GM18861 (cell line): ENCODE measurements at regions not wholly inside any gene's neighbourhood (a gene's known extent, or its start where the extent isn't known, plus 50 kb on each side); places are given as distances from the start of the nearest gene placed in this dataset.
"Not testable (repeated sequence)": the region's sequence is repeated elsewhere in the genome, so short reads cannot be mapped to it uniquely, and the experiment has no call there.

Experiments
- ATAC-seq: cut with Tn5 transposase; IDR thresholded peaks from one replicate; pipeline ENCODE4 v1.9.1; 2021; ENCODE audit not compliant: unreplicated experiment

DNA sequence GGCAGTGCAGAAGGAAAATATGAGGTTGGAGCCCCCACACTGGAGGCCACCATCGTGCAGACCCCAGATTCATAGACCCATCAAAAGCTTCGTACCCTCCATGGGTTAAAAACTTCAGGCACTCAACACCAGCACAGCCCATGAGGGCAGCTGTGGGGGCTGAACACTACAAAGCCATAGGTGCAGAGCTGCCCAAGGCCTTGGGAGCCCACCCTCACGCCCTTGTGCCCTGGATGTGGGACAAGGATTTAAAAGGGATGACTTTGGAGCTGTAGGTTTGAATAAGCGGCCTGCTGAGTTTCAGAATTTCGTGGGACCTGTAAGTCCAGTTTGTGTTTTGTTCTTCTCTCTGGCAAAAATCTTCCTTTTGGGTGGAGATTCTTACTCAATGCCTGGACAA, 747.6 kb downstream of the SPATA31A6 start:
- ATAC-seq: not testable (repeated sequence)

GRCh38 chr9:42937583-42938235, 754.2 kb downstream of the SPATA31A6 start:
- not testable (repeated sequence) for ATAC-seq

DNA sequence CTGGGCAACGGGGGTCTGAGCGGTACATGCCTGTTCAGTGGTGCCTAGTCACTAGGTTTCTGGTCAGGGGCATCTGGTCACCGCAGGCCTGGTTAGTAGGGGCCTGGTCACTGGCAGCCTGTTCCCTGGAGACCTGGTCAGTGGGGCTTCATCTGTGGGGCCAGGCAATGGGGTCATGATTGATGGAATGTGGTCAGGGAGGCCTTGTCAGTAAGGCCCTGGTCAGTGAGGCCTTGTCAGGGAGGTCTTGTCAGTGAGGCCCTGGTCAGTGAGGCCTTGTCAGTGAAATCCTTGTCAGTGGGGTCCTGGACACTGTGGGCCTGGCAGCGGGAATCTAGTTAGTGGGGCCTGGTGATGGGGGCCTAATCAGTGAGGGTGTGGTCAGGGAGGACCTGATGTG, 763.6 kb downstream of the SPATA31A6 start:
- not testable (repeated sequence) for ATAC-seq

GRCh38 chr9:42951239-42951638, 767.8 kb downstream of the SPATA31A6 start:
- ATAC-seq: peak; percentile 49

- not testable (repeated sequence) for ATAC-seq
Observed at GRCh38 chr9:42965155-42965554, 781.7 kb downstream of the SPATA31A6 start.

- ATAC-seq: not testable (repeated sequence)
Observed at GRCh38 chr9:42971872-42972271, 788.4 kb downstream of the SPATA31A6 start.

DNA sequence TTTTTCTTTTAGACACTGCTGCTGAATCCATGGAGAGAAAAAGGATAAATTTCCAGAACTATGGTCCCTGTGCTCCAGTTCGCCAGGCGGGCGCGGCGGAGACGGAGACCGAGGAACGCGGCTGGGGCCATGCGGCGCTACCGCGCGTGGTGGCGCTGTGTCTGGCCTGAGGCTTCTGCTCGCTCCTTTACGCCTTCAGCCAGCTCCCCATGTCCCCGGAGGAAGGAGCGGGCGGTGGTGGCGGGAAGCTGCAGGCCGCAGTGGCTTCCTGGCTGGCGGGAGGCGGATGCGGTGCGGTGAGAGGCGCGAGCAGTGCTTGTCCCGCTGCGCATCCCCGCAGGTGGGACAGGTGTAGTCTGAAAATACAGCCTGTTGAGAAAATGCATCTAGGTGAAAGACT, 791.3 kb downstream of the SPATA31A6 start:
- ATAC-seq: not testable (repeated sequence)

- not testable (repeated sequence) for ATAC-seq
Observed at GRCh38 chr9:42984761-42985160, 801.3 kb downstream of the SPATA31A6 start.
